Activated B cell treated with CpG ODN at 0.5 μM for 24 hours (primary cell): ENCODE measurements at regions not wholly inside any gene's neighbourhood (a gene's known extent, or its start where the extent isn't known, plus 50 kb on each side); places are given as distances from the start of the nearest gene placed in this dataset.

Source experiments
- ATAC-seq: fragments of 200-7000 bp; cut with Tn5 transposase; one replicate; pipeline ENCODE4 v1.10.0; 2021; ENCODE audit warnings: low read depth, mild to moderate bottlenecking, moderate library complexity
- CTCF ChIA-PET: fragments of 350-600 bp; sonication (Branson Sonifier 250); formaldehyde crosslinking; loops from one replicate; lab custom pipeline; 2021; ENCODE audit warnings: antibody characterized with exemption; lab: Charles Lee
- POLR2A ChIA-PET: fragments of 350-600 bp; sonication (Branson Sonifier 250); formaldehyde crosslinking; loops from one replicate; lab custom pipeline; 2021; ENCODE audit warnings: antibody characterized with exemption; lab: Charles Lee
- DNase-seq: peaks from one replicate; pipeline ENCODE4 v3.0.0; 2022
- H3K27ac Mint-ChIP-seq: one replicate; pipeline ENCODE4 v1.8.0; 2020; ENCODE audit warnings: mixed read lengths
- H3K27me3 Mint-ChIP-seq: one replicate; pipeline ENCODE4 v1.8.0; 2021; ENCODE audit warnings: mixed read lengths
- H3K36me3 Mint-ChIP-seq: one replicate; pipeline ENCODE4 v1.8.0; 2021; ENCODE audit warnings: low read depth, mixed read lengths
- H3K4me1 Mint-ChIP-seq: one replicate; pipeline ENCODE4 v1.8.0; 2021; ENCODE audit warnings: mixed read lengths
- H3K4me3 Mint-ChIP-seq: one replicate; pipeline ENCODE4 v1.8.0; 2020; ENCODE audit warnings: mild to moderate bottlenecking, mixed read lengths
- H3K9me3 Mint-ChIP-seq: one replicate; pipeline ENCODE4 v1.8.0; 2020; ENCODE audit warnings: mixed read lengths
- CTCF ChIP-seq: fragments of 200-600 bp; IDR thresholded peaks from one replicate; pipeline ENCODE4 v1.8.0; 2022; ENCODE audit warnings: antibody characterized with exemption, mild to moderate bottlenecking
- intact Hi-C: fragments of 100-400 bp; cut with micrococcal nuclease; formaldehyde crosslinking; loops from one replicate; pipeline ENCODE4 v1.15.1; 2024

GRCh38 chr6:47371870-47372255 lies 62.2 kb upstream of the TNFRSF21 start:
- no peak for ATAC-seq

GRCh38 chr6:47372318-47372717 lies 62.6 kb upstream of the TNFRSF21 start:
- Mint-ChIP-seq H3K4me1 (peaks cover 9% of the 10 kb centered on the region), H3K36me3 (no peaks in the 10 kb centered on the region), H3K9me3 (no peaks in the 10 kb centered on the region), H3K4me3 (no peak overlapping the region), H3K27me3 (peaks cover 2% of the 10 kb centered on the region), H3K27ac (no peak overlapping the region)
- POLR2A ChIA-PET, result no interaction called here
- DNase-seq (no peak), ATAC-seq (no peak)
- no peak for TF ChIP-seq CTCF
- intact Hi-C loops, result no loop called here
- CTCF ChIA-PET, result no interaction called here

More at GRCh38 chr6:47371870-47372255, 62.2 kb upstream of the TNFRSF21 start:
- Mint-ChIP-seq H3K36me3 (no peaks in the 10 kb centered on the region), H3K9me3 (no peaks in the 10 kb centered on the region), H3K4me3 (no peak overlapping the region), H3K27me3 (peaks cover 2% of the 10 kb centered on the region), H3K4me1 (peaks cover 6% of the 10 kb centered on the region), H3K27ac (no peak overlapping the region)
- ChIA-PET POLR2A (no interaction called here), CTCF (no interaction called here)
- intact Hi-C loops, result no loop called here
- TF ChIP-seq CTCF, result no peak
- no peak for DNase-seq

GRCh38 chr6:47375426-47375825 lies 65.7 kb upstream of the TNFRSF21 start:
- TF ChIP-seq CTCF, result no peak
- Mint-ChIP-seq H3K4me1 (peaks cover 9% of the 10 kb centered on the region), H3K36me3 (no peaks in the 10 kb centered on the region), H3K9me3 (no peaks in the 10 kb centered on the region), H3K4me3 (no peak overlapping the region), H3K27ac (no peak overlapping the region), H3K27me3 (peaks cover 12% of the 10 kb centered on the region)
- ChIA-PET POLR2A (no interaction called here), CTCF (no interaction called here)
- no peak for DNase-seq
- ATAC-seq, result no peak
- intact Hi-C loops, result no loop called here

- H3K36me3 Mint-ChIP-seq, result no peaks in the 10 kb centered on the region
- POLR2A ChIA-PET, result no interaction called here
- H3K4me3 Mint-ChIP-seq, result no peak overlapping the region
- no peak for ATAC-seq
- DNase-seq, result no peak
- no peak overlapping the region for H3K27ac Mint-ChIP-seq
- intact Hi-C loops, result no loop called here
- CTCF ChIA-PET, result no interaction called here
- peaks cover 9% of the 10 kb centered on the region for H3K4me1 Mint-ChIP-seq
- peaks cover 12% of the 10 kb centered on the region for H3K27me3 Mint-ChIP-seq
- no peak for TF ChIP-seq CTCF
- no peaks in the 10 kb centered on the region for H3K9me3 Mint-ChIP-seq
Measured at GRCh38 chr6:47376930-47377329, 67.2 kb upstream of the TNFRSF21 start.

GRCh38 chr6:47377971-47378370 lies 68.3 kb upstream of the TNFRSF21 start:
- no peaks in the 10 kb centered on the region for H3K36me3 Mint-ChIP-seq
- no peak for ATAC-seq
- H3K9me3 Mint-ChIP-seq, result no peaks in the 10 kb centered on the region
- H3K4me1 Mint-ChIP-seq, result peaks cover 9% of the 10 kb centered on the region
- no peak for TF ChIP-seq CTCF
- intact Hi-C loops, result no loop called here
- H3K27ac Mint-ChIP-seq, result no peak overlapping the region
- peaks cover 12% of the 10 kb centered on the region for H3K27me3 Mint-ChIP-seq
- POLR2A ChIA-PET, result interaction anchor here (0.7 kb wide), 1 partner anchor 144 kb away, joined by 9 read pairs; no protein-coding TSS in a partner anchor
- H3K4me3 Mint-ChIP-seq, result no peak overlapping the region
- no peak for DNase-seq
- CTCF ChIA-PET, result no interaction called here
